Naive thymus-derived CD4-positive, alpha-beta T cell (primary cell): ENCODE measurements at regions not wholly inside any gene's neighbourhood (a gene's known extent, or its start where the extent isn't known, plus 50 kb on each side); places are given as distances from the start of the nearest gene placed in this dataset.
"Not testable (repeated sequence)": the region's sequence is repeated elsewhere in the genome, so short reads cannot be mapped to it uniquely, and the experiment has no call there.

Experiments
- ATAC-seq: fragments of 150-1000 bp; cut with Tn5 transposase; 2 replicates; pipeline ENCODE4 v1.10.0; 2021; ENCODE audit warnings: mild to moderate bottlenecking, moderate library complexity
- CTCF ChIA-PET: fragments of 350-600 bp; sonication (Branson Sonifier 250); formaldehyde crosslinking; loops from one replicate; lab custom pipeline; 2021; ENCODE audit warnings: antibody characterized with exemption; lab: Charles Lee
- POLR2A ChIA-PET: fragments of 350-600 bp; sonication (Branson Sonifier 250); formaldehyde crosslinking; loops from one replicate; lab custom pipeline; 2021; ENCODE audit warnings: antibody characterized with exemption, inconsistent platforms; lab: Charles Lee
- DNase-seq, 9 donors: peaks; one replicate each; pipeline versions ENCODE4 v3.0.0 to v3.0.0-alpha.2; 2020 to 2022; ENCODE audit warnings: mixed read lengths in 1 of 9
- H3K27ac ChIP-seq: one replicate; pipeline ENCODE4 v1.7.0; 2013; ENCODE audit warnings: mild to moderate bottlenecking, low read depth, low read length, moderate library complexity
- H3K27me3 ChIP-seq, 2 donors: one replicate each; pipeline ENCODE4 v1.7.0; 2013; ENCODE audit warnings: low read length in 2 of 2, mild to moderate bottlenecking in 2 of 2, moderate library complexity in 2 of 2; ENCODE audit not compliant: control insufficient read depth in 2 of 2, insufficient read depth in 2 of 2
- H3K36me3 ChIP-seq, 3 experiments: 1 replicate in 2 of 3; 2 replicates in 1 of 3; pipeline ENCODE4 v1.7.0; 2013; ENCODE audit warnings: low read length in 3 of 3, mild to moderate bottlenecking in 3 of 3, moderate library complexity in 1 of 3; ENCODE audit not compliant: insufficient read depth in 3 of 3, control insufficient read depth in 2 of 3
- H3K4me1 ChIP-seq, 2 donors: one replicate each; pipeline ENCODE4 v1.7.0; 2013; ENCODE audit warnings: low read length in 2 of 2, mild to moderate bottlenecking in 2 of 2, moderate library complexity in 1 of 2; ENCODE audit not compliant: control insufficient read depth in 2 of 2, insufficient read depth in 2 of 2
- H3K4me3 ChIP-seq: 2 replicates; pipeline ENCODE4 v1.7.0; 2013; ENCODE audit warnings: mild to moderate bottlenecking, low read length
- H3K9me3 ChIP-seq, 3 experiments: 1 replicate in 2 of 3; 2 replicates in 1 of 3; pipeline ENCODE4 v1.7.0; 2013; ENCODE audit warnings: low read length in 3 of 3; ENCODE audit not compliant: control insufficient read depth in 2 of 3
- H3K27ac Mint-ChIP-seq, 9 donors: one replicate each; pipeline ENCODE4 v1.8.0; 2020 to 2022; ENCODE audit warnings: mixed read lengths in 9 of 9, mild to moderate bottlenecking in 8 of 9, moderate library complexity in 5 of 9, inconsistent platforms in 2 of 9
- H3K27me3 Mint-ChIP-seq, 5 donors: one replicate each; pipeline ENCODE4 v1.8.0; 2021 to 2022; ENCODE audit warnings: mixed read lengths in 5 of 5, mild to moderate bottlenecking in 1 of 5
- H3K36me3 Mint-ChIP-seq, 5 donors: one replicate each; pipeline ENCODE4 v1.8.0; 2020 to 2022; ENCODE audit warnings: mixed read lengths in 5 of 5, mild to moderate bottlenecking in 3 of 5, inconsistent platforms in 1 of 5
- H3K4me1 Mint-ChIP-seq, 7 donors: one replicate each; pipeline ENCODE4 v1.8.0; 2020 to 2022; ENCODE audit warnings: mixed read lengths in 7 of 7, mild to moderate bottlenecking in 3 of 7, inconsistent platforms in 1 of 7
- H3K4me3 Mint-ChIP-seq, 10 donors: one replicate each; pipeline ENCODE4 v1.8.0; 2020 to 2022; ENCODE audit warnings: mild to moderate bottlenecking in 10 of 10, mixed read lengths in 10 of 10, moderate library complexity in 6 of 10, inconsistent platforms in 2 of 10
- H3K9me3 Mint-ChIP-seq, 11 donors: one replicate each; pipeline ENCODE4 v1.8.0; 2020 to 2022; ENCODE audit warnings: mixed read lengths in 11 of 11, mild to moderate bottlenecking in 4 of 11, inconsistent platforms in 1 of 11, moderate library complexity in 1 of 11
- intact Hi-C, 2 donors: fragments of 100-400 bp; cut with micrococcal nuclease; formaldehyde crosslinking; loops; one replicate each; pipeline ENCODE4 v1.15.1; 2023

GRCh38 chrX:89539150-89539549 is 382.6 kb upstream of the TGIF2LX start:
- H3K27me3 ChIP-seq, H3K9me3 Mint-ChIP-seq, H3K4me1 Mint-ChIP-seq, POLR2A ChIA-PET, CTCF ChIA-PET, intact Hi-C loops, H3K27ac ChIP-seq, H3K4me3 Mint-ChIP-seq, H3K27ac Mint-ChIP-seq, H3K4me1 ChIP-seq, H3K36me3 ChIP-seq, H3K4me3 ChIP-seq, DNase-seq, H3K27me3 Mint-ChIP-seq, H3K36me3 Mint-ChIP-seq, ATAC-seq, H3K9me3 ChIP-seq: not testable (repeated sequence)

DNA sequence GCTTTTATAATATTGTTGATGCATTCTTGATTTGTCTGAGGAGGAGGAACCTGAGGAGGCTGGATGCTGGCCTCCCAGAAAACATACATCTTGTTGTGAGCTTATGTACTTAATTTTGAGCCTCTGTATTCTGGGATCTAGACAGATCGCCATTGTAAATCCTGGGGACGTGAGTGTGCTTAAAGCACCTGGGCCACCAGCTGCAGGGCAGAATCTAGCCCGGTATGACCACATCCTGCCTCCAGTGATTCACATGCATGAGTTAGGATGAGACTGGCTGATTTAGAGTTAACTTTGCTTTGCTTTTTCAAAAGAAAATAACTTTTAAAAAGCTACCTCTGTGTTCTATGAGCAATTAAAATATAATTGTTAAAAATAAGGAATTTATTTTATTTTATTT is 364.6 kb upstream of the TGIF2LX start:
- ATAC-seq, H3K4me1 ChIP-seq, H3K27ac ChIP-seq, intact Hi-C loops, H3K36me3 ChIP-seq, CTCF ChIA-PET, H3K27ac Mint-ChIP-seq, H3K4me3 ChIP-seq, POLR2A ChIA-PET, H3K27me3 Mint-ChIP-seq, H3K9me3 ChIP-seq, H3K4me3 Mint-ChIP-seq, H3K36me3 Mint-ChIP-seq, DNase-seq, H3K9me3 Mint-ChIP-seq, H3K27me3 ChIP-seq, H3K4me1 Mint-ChIP-seq: not testable (repeated sequence)

DNA sequence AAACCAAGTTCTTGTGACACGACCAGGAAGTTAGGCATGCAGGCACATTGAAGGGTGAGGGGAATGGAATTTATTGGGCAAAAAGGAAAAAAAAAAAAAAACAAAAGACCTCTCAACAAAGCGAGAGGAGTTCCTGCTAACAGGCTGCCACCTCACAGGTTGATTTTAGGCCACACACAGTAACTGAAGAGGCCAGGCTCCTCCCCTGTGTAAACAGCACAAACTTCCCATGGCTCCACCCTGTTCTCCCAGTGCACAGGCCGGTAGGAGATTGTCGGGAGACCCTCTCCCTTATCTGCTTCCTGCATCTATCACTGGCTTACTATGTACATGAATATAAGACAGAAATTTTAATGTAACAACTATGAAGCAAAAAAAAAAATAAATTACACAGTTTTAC is 359.6 kb upstream of the TGIF2LX start:
- CTCF ChIA-PET, DNase-seq, H3K27me3 ChIP-seq, intact Hi-C loops, H3K4me1 ChIP-seq, H3K36me3 Mint-ChIP-seq, H3K4me3 ChIP-seq, H3K4me1 Mint-ChIP-seq, POLR2A ChIA-PET, H3K27ac ChIP-seq, H3K4me3 Mint-ChIP-seq, H3K27ac Mint-ChIP-seq, ATAC-seq, H3K9me3 ChIP-seq, H3K36me3 ChIP-seq, H3K9me3 Mint-ChIP-seq, H3K27me3 Mint-ChIP-seq: not testable (repeated sequence)

DNA sequence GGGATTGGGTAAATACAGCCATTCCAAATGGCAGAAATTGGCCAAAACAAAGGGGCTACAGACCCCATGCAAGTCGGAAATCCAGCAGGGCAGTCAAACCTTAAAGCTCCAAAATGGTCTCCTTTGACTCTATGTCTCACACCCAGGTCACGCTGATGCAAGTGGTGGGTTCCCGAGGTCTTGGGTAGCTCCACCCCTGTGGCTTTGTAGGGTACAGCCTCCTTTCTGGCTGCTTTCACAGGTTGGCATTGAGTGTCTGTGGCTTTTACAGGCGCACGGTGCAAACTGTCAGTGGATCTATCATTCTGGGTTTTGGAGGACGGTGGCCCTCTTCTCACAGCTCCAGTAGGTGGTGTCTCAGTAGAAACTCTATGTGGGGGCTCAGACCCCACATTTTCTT is 358.6 kb upstream of the TGIF2LX start:
- not testable (repeated sequence) for H3K9me3 Mint-ChIP-seq, H3K27ac ChIP-seq

GRCh38 chrX:89567787-89568186 is 353.9 kb upstream of the TGIF2LX start:
- CTCF ChIA-PET, H3K4me1 Mint-ChIP-seq, intact Hi-C loops, H3K27ac ChIP-seq, H3K4me1 ChIP-seq, H3K9me3 Mint-ChIP-seq, H3K27me3 ChIP-seq, ATAC-seq, H3K4me3 ChIP-seq, H3K4me3 Mint-ChIP-seq, POLR2A ChIA-PET, H3K9me3 ChIP-seq, H3K36me3 Mint-ChIP-seq, H3K36me3 ChIP-seq, H3K27me3 Mint-ChIP-seq, H3K27ac Mint-ChIP-seq, DNase-seq: not testable (repeated sequence)

More for the DNA sequence above, 358.6 kb upstream of the TGIF2LX start:
- CTCF ChIA-PET, H3K4me3 ChIP-seq, H3K9me3 ChIP-seq, DNase-seq, POLR2A ChIA-PET, H3K36me3 Mint-ChIP-seq, H3K4me3 Mint-ChIP-seq, H3K27ac Mint-ChIP-seq, ATAC-seq, intact Hi-C loops, H3K36me3 ChIP-seq, H3K27me3 ChIP-seq, H3K4me1 ChIP-seq, H3K27me3 Mint-ChIP-seq, H3K4me1 Mint-ChIP-seq: not testable (repeated sequence)

GRCh38 chrX:89581868-89582267 is 339.8 kb upstream of the TGIF2LX start:
- H3K4me3 ChIP-seq, H3K36me3 ChIP-seq, H3K27me3 Mint-ChIP-seq, POLR2A ChIA-PET, H3K4me1 ChIP-seq, ATAC-seq, H3K27ac ChIP-seq, DNase-seq, intact Hi-C loops, H3K27me3 ChIP-seq, H3K9me3 ChIP-seq, H3K4me1 Mint-ChIP-seq, H3K9me3 Mint-ChIP-seq, CTCF ChIA-PET, H3K4me3 Mint-ChIP-seq, H3K27ac Mint-ChIP-seq, H3K36me3 Mint-ChIP-seq: not testable (repeated sequence)

DNA sequence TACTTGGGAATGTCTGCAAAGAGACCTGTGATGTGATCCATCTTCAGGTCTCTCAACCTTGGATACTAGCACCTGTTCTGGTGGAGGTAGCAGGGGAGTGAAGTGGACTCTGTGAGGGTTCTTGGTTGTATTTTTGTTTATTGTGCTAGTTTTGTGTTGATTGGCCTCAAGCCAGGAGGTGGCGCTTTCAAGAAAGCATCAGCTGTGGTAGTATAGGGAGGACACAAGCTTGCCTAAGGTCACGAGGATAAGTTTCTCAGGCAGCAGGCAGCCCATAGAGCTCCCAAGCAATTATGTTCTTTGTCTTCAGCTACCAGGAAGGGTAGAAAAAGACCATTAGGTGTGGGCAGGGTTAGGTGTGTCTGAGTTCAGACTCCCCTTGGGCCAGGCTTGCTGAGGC is 289.9 kb upstream of the TGIF2LX start:
- H3K27me3 Mint-ChIP-seq, POLR2A ChIA-PET, H3K27ac ChIP-seq, H3K4me3 Mint-ChIP-seq, DNase-seq, H3K36me3 ChIP-seq, H3K36me3 Mint-ChIP-seq, H3K4me1 ChIP-seq, H3K4me3 ChIP-seq, CTCF ChIA-PET, ATAC-seq, intact Hi-C loops, H3K9me3 Mint-ChIP-seq, H3K27me3 ChIP-seq, H3K27ac Mint-ChIP-seq, H3K4me1 Mint-ChIP-seq, H3K9me3 ChIP-seq: not testable (repeated sequence)
